ENCODE measurements at regions not wholly inside any gene's neighbourhood (a gene's known extent, or its start where the extent isn't known, plus 50 kb on each side); places are given as distances from the start of the nearest gene placed in this dataset.

DNA sequence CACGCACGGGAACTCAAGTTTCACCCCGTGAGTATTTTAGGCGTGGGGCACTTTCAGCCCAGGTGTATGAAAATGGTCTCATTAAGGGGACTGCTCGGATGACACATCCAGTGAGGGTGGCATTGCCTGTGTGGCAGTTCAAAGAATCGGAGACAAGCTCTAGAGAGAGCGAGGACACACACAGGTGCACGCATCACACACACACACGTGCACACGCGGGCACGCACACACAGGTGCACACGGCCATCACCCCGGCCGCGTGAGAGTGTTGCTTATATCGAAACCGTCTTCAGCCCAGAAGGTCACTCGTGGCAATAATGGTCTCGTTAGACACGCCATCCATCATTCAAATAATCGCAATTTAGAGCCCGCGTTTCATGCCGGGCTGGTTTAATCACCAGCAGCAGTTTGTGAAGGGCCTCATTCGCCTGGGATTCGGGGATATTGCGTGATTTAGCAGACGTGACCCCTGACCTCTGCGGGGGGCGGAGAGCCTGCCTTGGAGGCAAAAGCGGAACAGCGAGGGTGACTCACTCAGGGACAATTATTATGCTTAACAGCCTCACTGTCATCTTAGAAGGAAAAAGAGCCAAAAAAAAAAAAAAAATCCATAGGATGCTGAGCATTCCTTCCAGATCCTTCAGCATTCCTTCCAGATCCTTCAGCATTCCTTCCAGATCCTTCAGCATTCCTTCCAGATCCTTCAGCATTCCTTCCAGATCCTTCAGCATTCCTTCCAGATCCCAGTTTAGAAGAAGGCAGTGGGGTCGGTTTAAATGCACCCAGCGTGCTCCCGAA is 89.4 kb upstream of the PPP2R3B start:
- Histone ChIP-seq H3K4me3 (no peak overlapping the region), H3K36me3 (no peaks in the 10 kb centered on the region), H3K4me1 (no peaks in the 10 kb centered on the region), H3K27ac (replicated peaks) (no peak overlapping the region), H3K27me3 (ENCODE audit: low read depth) (peaks cover 25% of the 10 kb centered on the region), H3K9me3 (replicated peaks) (peaks cover 18% of the 10 kb centered on the region)
- intact Hi-C loops (cut with micrococcal nuclease), result no loop called here
- DNase-seq, result no peak
- TF ChIP-seq, protein P1, sequence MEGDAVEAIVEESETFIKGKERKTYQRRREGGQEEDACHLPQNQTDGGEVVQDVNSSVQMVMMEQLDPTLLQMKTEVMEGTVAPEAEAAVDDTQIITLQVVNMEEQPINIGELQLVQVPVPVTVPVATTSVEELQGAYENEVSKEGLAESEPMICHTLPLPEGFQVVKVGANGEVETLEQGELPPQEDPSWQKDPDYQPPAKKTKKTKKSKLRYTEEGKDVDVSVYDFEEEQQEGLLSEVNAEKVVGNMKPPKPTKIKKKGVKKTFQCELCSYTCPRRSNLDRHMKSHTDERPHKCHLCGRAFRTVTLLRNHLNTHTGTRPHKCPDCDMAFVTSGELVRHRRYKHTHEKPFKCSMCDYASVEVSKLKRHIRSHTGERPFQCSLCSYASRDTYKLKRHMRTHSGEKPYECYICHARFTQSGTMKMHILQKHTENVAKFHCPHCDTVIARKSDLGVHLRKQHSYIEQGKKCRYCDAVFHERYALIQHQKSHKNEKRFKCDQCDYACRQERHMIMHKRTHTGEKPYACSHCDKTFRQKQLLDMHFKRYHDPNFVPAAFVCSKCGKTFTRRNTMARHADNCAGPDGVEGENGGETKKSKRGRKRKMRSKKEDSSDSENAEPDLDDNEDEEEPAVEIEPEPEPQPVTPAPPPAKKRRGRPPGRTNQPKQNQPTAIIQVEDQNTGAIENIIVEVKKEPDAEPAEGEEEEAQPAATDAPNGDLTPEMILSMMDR (IDR thresholded peaks at IDR 0.05; ENCODE audit: borderline replicate concordance), result no peak

- intact Hi-C loops (cut with micrococcal nuclease), result no loop called here
- H3K4me1 ChIP-seq, result no peaks in the 10 kb centered on the region
- H3K4me3 ChIP-seq, result no peak overlapping the region
- H3K9me3 ChIP-seq (replicated peaks), result peaks cover 18% of the 10 kb centered on the region
- H3K27ac ChIP-seq (replicated peaks), result no peak overlapping the region
- no peaks in the 10 kb centered on the region for H3K36me3 ChIP-seq
- TF ChIP-seq, protein P1 (IDR thresholded peaks at IDR 0.05; ENCODE audit: borderline replicate concordance), result no peak
- H3K27me3 ChIP-seq (ENCODE audit: low read depth), result peaks cover 25% of the 10 kb centered on the region
- no peak for DNase-seq
Measured at GRCh38 chrX:476724-477075, 90.0 kb upstream of the PPP2R3B start.

GRCh38 chrX:477441-478012 is 90.8 kb upstream of the PPP2R3B start:
- H3K27ac ChIP-seq (replicated peaks), result no peak overlapping the region
- H3K27me3 ChIP-seq (ENCODE audit: low read depth), result peaks cover 25% of the 10 kb centered on the region
- H3K4me3 ChIP-seq, result no peak overlapping the region
- peaks cover 11% of the 10 kb centered on the region for H3K9me3 ChIP-seq (replicated peaks)
- no peaks in the 10 kb centered on the region for H3K36me3 ChIP-seq
- no peaks in the 10 kb centered on the region for H3K4me1 ChIP-seq
- DNase-seq, result no peak
- intact Hi-C loops (cut with micrococcal nuclease), result no loop called here
- TF ChIP-seq, protein P1 (IDR thresholded peaks at IDR 0.05; ENCODE audit: borderline replicate concordance), result no peak

- Histone ChIP-seq H3K36me3 (no peaks in the 10 kb centered on the region), H3K27me3 (ENCODE audit: low read depth) (peaks cover 25% of the 10 kb centered on the region), H3K27ac (replicated peaks) (no peak overlapping the region), H3K9me3 (replicated peaks) (peaks cover 3% of the 10 kb centered on the region), H3K4me1 (no peaks in the 10 kb centered on the region), H3K4me3 (no peak overlapping the region)
- intact Hi-C loops (cut with micrococcal nuclease), result no loop called here
- no peak for DNase-seq
- TF ChIP-seq, protein P1 (IDR thresholded peaks at IDR 0.05; ENCODE audit: borderline replicate concordance), result no peak
Measured at GRCh38 chrX:479273-479981, 92.7 kb upstream of the PPP2R3B start.

- H3K9me3 ChIP-seq (replicated peaks), result peaks cover 3% of the 10 kb centered on the region
- DNase-seq, result no peak
- TF ChIP-seq, protein P1 (IDR thresholded peaks at IDR 0.05; ENCODE audit: borderline replicate concordance), result no peak
- no peak overlapping the region for H3K27ac ChIP-seq (replicated peaks)
- H3K4me1 ChIP-seq, result no peaks in the 10 kb centered on the region
- intact Hi-C loops (cut with micrococcal nuclease), result no loop called here
- H3K27me3 ChIP-seq (ENCODE audit: low read depth), result peaks cover 21% of the 10 kb centered on the region
- no peak overlapping the region for H3K4me3 ChIP-seq
- no peaks in the 10 kb centered on the region for H3K36me3 ChIP-seq
Measured at GRCh38 chrX:480861-481417, 94.2 kb upstream of the PPP2R3B start.

Measured in left ventricle myocardium inferior (tissue), 1 donor.